ENCODE measurements at regions not wholly inside any gene's neighbourhood (a gene's known extent, or its start where the extent isn't known, plus 50 kb on each side); places are given as distances from the start of the nearest gene placed in this dataset.

DNA sequence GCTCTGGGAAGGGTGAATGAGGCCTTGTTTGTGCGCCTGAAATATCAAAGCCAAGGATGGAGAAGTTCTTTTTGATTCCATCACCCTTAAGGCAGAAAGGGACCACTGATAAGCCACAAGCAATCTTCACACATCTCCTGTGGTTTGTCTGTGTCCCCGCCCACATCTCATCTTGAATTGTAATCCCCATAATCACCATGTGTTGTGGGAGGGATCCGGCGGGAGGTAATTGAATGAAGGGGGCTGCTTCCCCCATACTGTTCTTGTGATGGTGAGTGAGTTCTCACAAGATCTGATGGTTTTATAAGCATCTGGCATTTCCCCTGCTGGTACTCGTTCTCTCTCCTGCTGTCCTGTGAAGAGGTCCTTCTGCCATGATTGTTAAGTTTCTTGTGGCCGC lies 329.6 kb upstream of the RGMA start:
- TF ChIP-seq EP300 (IDR thresholded peaks at IDR 0.05; ENCODE audit: borderline replicate concordance in 1 of 2, low read depth in 1 of 2, low read length in 1 of 2) = no peak
- TF ChIP-seq NRF1 (IDR thresholded peaks at IDR 0.05; ENCODE audit: low read depth, low read length) = no peak
- TF ChIP-seq, protein P1, sequence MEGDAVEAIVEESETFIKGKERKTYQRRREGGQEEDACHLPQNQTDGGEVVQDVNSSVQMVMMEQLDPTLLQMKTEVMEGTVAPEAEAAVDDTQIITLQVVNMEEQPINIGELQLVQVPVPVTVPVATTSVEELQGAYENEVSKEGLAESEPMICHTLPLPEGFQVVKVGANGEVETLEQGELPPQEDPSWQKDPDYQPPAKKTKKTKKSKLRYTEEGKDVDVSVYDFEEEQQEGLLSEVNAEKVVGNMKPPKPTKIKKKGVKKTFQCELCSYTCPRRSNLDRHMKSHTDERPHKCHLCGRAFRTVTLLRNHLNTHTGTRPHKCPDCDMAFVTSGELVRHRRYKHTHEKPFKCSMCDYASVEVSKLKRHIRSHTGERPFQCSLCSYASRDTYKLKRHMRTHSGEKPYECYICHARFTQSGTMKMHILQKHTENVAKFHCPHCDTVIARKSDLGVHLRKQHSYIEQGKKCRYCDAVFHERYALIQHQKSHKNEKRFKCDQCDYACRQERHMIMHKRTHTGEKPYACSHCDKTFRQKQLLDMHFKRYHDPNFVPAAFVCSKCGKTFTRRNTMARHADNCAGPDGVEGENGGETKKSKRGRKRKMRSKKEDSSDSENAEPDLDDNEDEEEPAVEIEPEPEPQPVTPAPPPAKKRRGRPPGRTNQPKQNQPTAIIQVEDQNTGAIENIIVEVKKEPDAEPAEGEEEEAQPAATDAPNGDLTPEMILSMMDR (IDR thresholded peaks at IDR 0.05) = no peak
- no peak for TF ChIP-seq YY1 (IDR thresholded peaks at IDR 0.05; ENCODE audit: low read depth)
- TF ChIP-seq TAF1 (IDR thresholded peaks at IDR 0.05; ENCODE audit: borderline replicate concordance, low read depth, low read length) = no peak
- TF ChIP-seq, protein P2, sequence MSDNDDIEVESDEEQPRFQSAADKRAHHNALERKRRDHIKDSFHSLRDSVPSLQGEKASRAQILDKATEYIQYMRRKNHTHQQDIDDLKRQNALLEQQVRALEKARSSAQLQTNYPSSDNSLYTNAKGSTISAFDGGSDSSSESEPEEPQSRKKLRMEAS (IDR thresholded peaks at IDR 0.05; ENCODE audit: low read depth) = no peak
- TF ChIP-seq SIN3A (IDR thresholded peaks at IDR 0.05; ENCODE audit: borderline replicate concordance, low read depth, low read length) = no peak
- TF ChIP-seq POLR2AphosphoS5 (IDR thresholded peaks at IDR 0.05; ENCODE audit: low read depth, low read length) = no peak
- TF ChIP-seq, protein P3, sequence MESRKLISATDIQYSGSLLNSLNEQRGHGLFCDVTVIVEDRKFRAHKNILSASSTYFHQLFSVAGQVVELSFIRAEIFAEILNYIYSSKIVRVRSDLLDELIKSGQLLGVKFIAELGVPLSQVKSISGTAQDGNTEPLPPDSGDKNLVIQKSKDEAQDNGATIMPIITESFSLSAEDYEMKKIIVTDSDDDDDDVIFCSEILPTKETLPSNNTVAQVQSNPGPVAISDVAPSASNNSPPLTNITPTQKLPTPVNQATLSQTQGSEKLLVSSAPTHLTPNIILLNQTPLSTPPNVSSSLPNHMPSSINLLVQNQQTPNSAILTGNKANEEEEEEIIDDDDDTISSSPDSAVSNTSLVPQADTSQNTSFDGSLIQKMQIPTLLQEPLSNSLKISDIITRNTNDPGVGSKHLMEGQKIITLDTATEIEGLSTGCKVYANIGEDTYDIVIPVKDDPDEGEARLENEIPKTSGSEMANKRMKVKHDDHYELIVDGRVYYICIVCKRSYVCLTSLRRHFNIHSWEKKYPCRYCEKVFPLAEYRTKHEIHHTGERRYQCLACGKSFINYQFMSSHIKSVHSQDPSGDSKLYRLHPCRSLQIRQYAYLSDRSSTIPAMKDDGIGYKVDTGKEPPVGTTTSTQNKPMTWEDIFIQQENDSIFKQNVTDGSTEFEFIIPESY (IDR thresholded peaks at IDR 0.05; ENCODE audit: borderline replicate concordance, low read depth) = no peak

Measured in SK-N-SH (cell line).